SK-N-SH treated with all-trans-retinoic acid at 6 μM for 48 hours (cell line): ENCODE measurements at regions not wholly inside any gene's neighbourhood (a gene's known extent, or its start where the extent isn't known, plus 50 kb on each side); places are given as distances from the start of the nearest gene placed in this dataset.

Source experiments
- CREB5 ChIP-seq: fragments of 250-450 bp; sonication (Bioruptor Pico); IDR thresholded peaks from 2 replicates; pipeline ENCODE4 v1.5.1; 2020; ENCODE audit warnings: low read depth, mild to moderate bottlenecking, moderate library complexity
- CSRNP3 ChIP-seq: fragments of 250-450 bp; sonication (Bioruptor Pico); IDR thresholded peaks from 2 replicates; pipeline ENCODE4 v1.5.1; 2021; ENCODE audit warnings: mild to moderate bottlenecking, moderate library complexity
- ESRRG ChIP-seq: fragments of 250-450 bp; sonication (Bioruptor Pico); IDR thresholded peaks from 2 replicates; pipeline ENCODE4 v1.6.1; 2021; ENCODE audit warnings: mild to moderate bottlenecking
- GLIS3 ChIP-seq: fragments of 250-450 bp; sonication (Bioruptor Pico); IDR thresholded peaks from 2 replicates; pipeline ENCODE4 v1.5.0; 2020; ENCODE audit warnings: mild to moderate bottlenecking, moderate library complexity
- OSR1 ChIP-seq: fragments of 250-450 bp; sonication (Bioruptor Pico); IDR thresholded peaks from 2 replicates; pipeline ENCODE4 v1.8.0; 2022; ENCODE audit warnings: moderate library complexity, mild to moderate bottlenecking, inconsistent platforms
- PPARA ChIP-seq: fragments of 250-450 bp; sonication (Bioruptor Pico); IDR thresholded peaks from 2 replicates; pipeline ENCODE4 v1.5.0; 2020; ENCODE audit warnings: mild to moderate bottlenecking, borderline replicate concordance
- RARB ChIP-seq: fragments of 250-450 bp; sonication (Bioruptor Pico); IDR thresholded peaks from 2 replicates; pipeline ENCODE4 v1.8.0; 2021; ENCODE audit warnings: mild to moderate bottlenecking, moderate library complexity
- TOX ChIP-seq: fragments of 250-450 bp; sonication (Bioruptor Pico); IDR thresholded peaks from 2 replicates; pipeline ENCODE4 v1.8.0; 2021; ENCODE audit warnings: mild to moderate bottlenecking, moderate library complexity, borderline replicate concordance
- ZFP3 ChIP-seq: fragments of 250-450 bp; sonication (Bioruptor Pico); IDR thresholded peaks from 2 replicates; pipeline ENCODE4 v1.5.0; 2020; ENCODE audit warnings: mild to moderate bottlenecking, moderate library complexity
- ZFP30 ChIP-seq: fragments of 450-650 bp; formaldehyde crosslinking; IDR thresholded peaks from 2 replicates; pipeline ENCODE4 v1.5.0; 2022; ENCODE audit warnings: mild to moderate bottlenecking, moderate library complexity
- ZNF565 ChIP-seq: fragments of 450-650 bp; formaldehyde crosslinking; conservative IDR thresholded peaks from 2 replicates; pipeline ENCODE4 v1.5.0; 2020; ENCODE audit warnings: low read depth, mild to moderate bottlenecking, moderate library complexity
- ZNF70 ChIP-seq: fragments of 450-650 bp; formaldehyde crosslinking; IDR thresholded peaks from 2 replicates; pipeline ENCODE4 v1.5.0; 2020; ENCODE audit warnings: mild to moderate bottlenecking, moderate library complexity
- ZNF8 ChIP-seq: fragments of 450-650 bp; formaldehyde crosslinking; IDR thresholded peaks from 2 replicates; pipeline ENCODE4 v1.5.0; 2020; ENCODE audit warnings: mild to moderate bottlenecking, moderate library complexity
- TF ChIP-seq, protein P1 (sequence below): fragments of 250-450 bp; sonication (Bioruptor Pico); IDR thresholded peaks from 2 replicates; pipeline ENCODE4 v1.8.0; 2020; ENCODE audit warnings: mild to moderate bottlenecking, moderate library complexity, borderline replicate concordance

DNA sequence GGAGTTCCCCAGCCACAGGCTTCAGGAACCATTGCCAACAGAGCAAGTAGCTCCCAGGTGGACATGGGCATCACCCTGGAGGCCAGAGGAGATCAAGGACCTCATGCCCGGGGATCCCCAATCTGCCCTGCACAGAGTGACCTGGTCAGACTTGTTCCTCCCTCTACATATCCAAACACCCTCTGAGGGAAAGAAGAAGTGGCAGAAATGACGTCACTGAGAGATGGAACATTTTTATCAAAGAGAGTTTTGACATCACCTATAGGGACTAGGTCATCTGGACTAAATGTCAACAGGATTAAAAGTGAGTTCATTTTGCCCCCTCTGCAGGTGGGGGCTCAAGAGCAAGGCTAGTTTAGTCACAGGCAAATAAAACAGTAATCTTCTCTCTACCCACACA lies 273.7 kb downstream of the SKAP2 start:
- no peak for TF ChIP-seq RARB (CRISPR knock-in tag)
- TF ChIP-seq, protein P1, sequence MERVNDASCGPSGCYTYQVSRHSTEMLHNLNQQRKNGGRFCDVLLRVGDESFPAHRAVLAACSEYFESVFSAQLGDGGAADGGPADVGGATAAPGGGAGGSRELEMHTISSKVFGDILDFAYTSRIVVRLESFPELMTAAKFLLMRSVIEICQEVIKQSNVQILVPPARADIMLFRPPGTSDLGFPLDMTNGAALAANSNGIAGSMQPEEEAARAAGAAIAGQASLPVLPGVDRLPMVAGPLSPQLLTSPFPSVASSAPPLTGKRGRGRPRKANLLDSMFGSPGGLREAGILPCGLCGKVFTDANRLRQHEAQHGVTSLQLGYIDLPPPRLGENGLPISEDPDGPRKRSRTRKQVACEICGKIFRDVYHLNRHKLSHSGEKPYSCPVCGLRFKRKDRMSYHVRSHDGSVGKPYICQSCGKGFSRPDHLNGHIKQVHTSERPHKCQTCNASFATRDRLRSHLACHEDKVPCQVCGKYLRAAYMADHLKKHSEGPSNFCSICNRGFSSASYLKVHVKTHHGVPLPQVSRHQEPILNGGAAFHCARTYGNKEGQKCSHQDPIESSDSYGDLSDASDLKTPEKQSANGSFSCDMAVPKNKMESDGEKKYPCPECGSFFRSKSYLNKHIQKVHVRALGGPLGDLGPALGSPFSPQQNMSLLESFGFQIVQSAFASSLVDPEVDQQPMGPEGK (CRISPR knock-in tag): no peak
- no peak for TF ChIP-seq ZNF70 (CRISPR knock-in tag)
- TF ChIP-seq ZNF565: no peak
- TF ChIP-seq TOX (CRISPR knock-in tag): no peak
- TF ChIP-seq CSRNP3 (CRISPR knock-in tag): no peak
- no peak for TF ChIP-seq ZFP3 (CRISPR knock-in tag)
- TF ChIP-seq ZFP30: no peak
- TF ChIP-seq OSR1 (CRISPR knock-in tag): no peak
- no peak for TF ChIP-seq CREB5
- no peak for TF ChIP-seq GLIS3 (CRISPR knock-in tag)
- no peak for TF ChIP-seq ESRRG
- TF ChIP-seq ZNF8 (CRISPR knock-in tag): no peak
- no peak for TF ChIP-seq PPARA (CRISPR knock-in tag)
